Stimulated activated CD4-positive, alpha-beta T cell treated with anti-CD3 and anti-CD28 coated beads, Interleukin-2, amount 100 ng/mL, for 24 hours (primary cell): ENCODE measurements at regions not wholly inside any gene's neighbourhood (a gene's known extent, or its start where the extent isn't known, plus 50 kb on each side); places are given as distances from the start of the nearest gene placed in this dataset.

Source experiments
- DNase-seq, 2 donors: peaks; one replicate each; pipeline ENCODE4 v3.0.0-alpha.2; 2020

- DNase-seq, result no peak
These were observed 862.3 kb upstream of the GCFC2 start for GRCh38 chr2:76572981-76573380.

DNA sequence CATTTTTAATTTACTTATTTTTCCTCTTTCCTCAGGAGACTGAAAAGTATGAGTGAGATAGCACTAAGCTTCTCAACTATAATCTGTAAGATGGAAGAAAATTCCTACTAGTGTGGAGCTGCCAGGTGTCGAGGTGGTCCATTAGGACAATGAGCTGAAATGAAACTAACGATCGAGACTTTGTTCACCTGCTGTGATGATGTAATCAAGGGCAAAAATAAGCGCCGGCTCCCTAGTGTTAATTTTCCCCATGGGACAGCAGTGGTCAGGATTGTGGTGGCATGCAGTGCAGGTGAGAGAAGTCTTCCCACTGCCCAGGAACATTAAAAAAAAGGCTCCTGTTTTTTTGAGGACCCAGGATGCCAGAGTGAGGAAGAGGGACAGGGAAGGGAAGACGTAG is 859.1 kb upstream of the GCFC2 start:
- DNase-seq, result no peak

DNA sequence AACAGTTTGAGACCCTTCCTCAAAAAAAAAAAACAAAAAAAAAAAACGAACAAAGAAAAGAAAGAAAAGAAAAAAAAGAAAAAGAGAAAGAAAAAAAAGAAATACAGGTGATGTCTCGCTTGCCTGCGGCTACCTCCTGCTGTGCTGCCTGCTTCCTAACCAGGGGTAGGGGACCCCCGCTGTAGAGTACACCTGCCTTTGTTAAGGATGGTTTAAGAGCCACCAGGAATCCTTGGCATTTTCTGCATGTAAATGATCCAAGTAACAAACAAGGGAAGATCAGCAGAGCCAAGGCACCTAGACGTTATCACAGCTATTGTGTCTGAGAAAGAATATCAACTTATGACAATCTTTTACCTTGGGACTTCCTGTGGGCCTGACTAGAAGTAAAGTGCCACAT is 856.8 kb upstream of the GCFC2 start:
- DNase-seq, result no peak

GRCh38 chr2:76564734-76565133 is 854.0 kb upstream of the GCFC2 start:
- DNase-seq, result no peak

GRCh38 chr2:76563730-76564129 is 853.0 kb upstream of the GCFC2 start:
- DNase-seq, result no peak

DNA sequence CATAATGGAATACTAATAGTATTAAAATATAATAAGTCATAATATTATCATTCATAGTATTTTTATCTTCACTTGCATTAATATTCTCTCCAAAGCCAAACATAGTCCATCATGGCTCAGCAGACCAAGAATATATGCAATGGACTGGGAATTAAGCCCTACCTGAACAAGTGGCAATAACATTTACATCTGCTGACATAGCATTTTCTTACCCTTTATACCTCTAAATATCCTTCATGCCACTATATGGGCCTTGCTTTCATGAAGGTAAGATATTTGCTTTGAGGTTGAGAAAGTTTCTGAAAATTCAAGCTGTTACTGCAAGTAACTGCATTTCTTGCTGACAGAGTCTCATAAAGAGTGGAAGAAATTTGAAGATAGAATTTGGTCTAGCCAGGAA is 847.4 kb upstream of the GCFC2 start:
- no peak for DNase-seq

- DNase-seq, result no peak
These were observed 845.3 kb upstream of the GCFC2 start for GRCh38 chr2:76556018-76556417.

GRCh38 chr2:76546207-76546606 is 835.5 kb upstream of the GCFC2 start:
- no peak for DNase-seq

GRCh38 chr2:76544901-76545300 is 834.2 kb upstream of the GCFC2 start:
- no peak for DNase-seq

DNA sequence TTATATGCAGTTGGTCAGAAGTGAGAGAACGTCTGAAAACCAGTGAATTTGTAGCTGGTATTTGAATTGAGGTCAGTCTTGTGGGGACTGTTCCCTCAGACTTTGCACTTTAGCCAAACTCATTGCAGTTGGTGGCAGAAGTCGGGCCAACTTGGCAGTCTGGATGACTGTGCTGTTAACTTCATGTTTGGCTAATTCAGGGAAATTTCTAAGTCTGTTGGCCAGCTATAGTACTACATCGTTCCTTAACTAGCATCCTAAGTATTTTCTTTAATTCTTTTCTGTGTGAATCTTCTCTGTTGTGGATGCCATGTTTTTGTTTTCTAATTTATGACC is 806.8 kb upstream of the GCFC2 start:
- no peak for DNase-seq

DNA sequence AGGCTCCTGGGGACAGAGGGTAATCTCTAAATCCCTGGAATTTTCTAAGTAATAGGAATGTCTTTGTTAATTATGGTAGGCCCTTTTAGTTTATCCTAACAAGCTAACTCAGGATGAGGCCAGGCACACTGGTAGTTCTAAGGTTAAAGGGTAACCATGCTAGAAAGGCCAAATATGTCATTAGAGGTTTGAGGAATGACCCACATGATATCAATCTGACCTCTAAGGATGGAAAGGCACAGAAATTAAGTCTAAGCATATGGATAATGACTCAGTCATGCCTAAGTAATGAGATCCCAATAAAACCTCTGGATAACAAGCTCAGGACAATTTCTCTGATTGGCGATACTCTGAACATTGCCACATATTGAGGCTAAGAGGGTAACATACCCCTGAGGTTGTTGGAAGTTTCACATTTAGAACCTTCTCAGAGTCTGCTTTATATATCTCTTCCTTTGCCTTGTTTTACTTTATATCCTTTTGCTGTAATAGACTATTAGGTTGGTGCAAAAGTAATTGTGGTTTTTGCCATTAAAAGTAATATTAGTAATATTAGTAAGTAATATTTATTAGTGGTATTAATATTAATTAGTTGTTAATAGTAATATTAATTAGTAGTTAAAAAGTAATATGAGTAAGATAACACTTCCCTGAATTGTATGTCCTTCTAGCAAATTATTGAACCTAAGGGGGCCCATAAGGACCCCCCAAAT is 806.3 kb upstream of the GCFC2 start:
- DNase-seq, result no peak

GRCh38 chr2:76512201-76512820 is 801.6 kb upstream of the GCFC2 start:
- no peak for DNase-seq

GRCh38 chr2:76506538-76506937 is 795.8 kb upstream of the GCFC2 start:
- DNase-seq, result no peak

DNA sequence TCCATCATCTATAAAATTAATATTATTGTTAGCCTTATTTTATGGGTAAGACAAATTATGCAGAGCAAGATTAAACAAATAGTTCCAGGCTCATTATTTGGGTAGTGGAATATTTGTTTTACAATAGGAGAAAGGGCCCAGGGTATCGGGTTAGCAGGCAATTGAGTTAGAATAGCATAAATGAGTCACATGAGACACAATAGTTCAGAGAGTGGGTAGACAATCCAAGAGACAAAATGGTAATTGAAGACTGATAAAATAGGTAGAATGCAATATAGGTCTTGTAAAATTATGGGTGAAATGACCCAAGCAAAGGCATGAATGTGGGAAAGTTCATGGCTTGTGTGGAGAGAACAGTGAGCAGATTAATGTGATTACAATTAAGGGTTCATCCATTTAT is 790.9 kb upstream of the GCFC2 start:
- no peak for DNase-seq

GRCh38 chr2:76498360-76498759 is 787.6 kb upstream of the GCFC2 start:
- DNase-seq, result no peak

- no peak for DNase-seq
These were observed 780.8 kb upstream of the GCFC2 start for GRCh38 chr2:76491503-76491902.

GRCh38 chr2:76478266-76479035 is 767.7 kb upstream of the GCFC2 start:
- no peak for DNase-seq

DNA sequence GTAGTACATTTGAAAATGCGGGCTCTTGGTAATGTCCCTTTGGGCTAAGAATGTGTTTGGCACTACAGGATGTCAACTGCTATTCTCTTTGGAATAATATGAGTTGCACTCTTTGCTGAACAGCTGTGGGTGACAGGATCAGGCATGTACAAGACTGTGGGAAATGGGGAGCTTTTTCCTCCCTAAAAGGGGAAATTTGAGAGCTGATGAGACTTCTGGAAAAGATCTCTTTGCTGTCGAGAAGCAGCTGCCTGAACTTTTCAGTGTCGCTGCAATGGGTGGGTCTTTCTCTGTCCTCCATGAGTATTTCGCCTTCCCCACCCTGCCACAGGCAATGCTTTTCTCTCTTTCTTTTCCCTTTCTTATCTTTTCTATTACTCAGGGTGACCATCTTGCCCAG is 762.2 kb upstream of the GCFC2 start:
- DNase-seq, result no peak

DNA sequence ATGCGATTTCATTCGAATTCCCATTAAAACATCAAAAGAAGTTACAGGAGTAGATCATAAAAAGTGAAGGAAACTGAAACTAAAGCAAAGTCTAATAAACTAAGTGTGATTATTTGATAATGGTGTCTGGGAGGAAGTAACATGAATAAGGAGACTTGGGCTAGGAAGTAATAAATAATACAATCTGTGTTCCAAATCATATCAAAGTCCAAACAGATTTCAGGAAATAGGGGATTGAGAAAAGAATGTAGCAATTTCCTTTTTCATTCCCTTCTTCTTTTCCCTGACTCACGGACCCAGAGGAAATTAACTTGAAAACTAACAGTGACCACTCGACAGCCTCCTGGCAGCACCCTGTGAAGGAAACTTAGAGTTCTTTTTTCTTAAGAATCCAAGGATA is 758.4 kb upstream of the GCFC2 start:
- DNase-seq, result no peak

DNA sequence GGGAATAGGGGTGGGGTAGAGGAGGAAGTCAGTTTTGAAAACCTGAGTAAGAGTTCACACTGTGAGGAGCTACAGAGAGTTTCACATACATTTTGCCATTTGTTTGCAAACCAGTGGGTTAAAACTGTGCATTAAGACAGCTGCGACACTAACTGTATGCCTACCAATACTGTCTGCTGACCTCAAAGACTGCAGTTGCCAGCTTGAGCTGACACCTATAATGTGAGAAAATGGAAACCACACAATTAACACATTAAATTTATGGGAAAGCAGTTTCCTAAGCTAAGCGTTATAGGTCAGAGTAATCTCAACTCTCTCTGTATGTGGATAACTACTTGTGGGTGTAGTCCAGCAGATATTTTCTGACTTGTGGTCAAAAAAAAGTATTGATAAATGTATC is 756.6 kb upstream of the GCFC2 start:
- DNase-seq, result no peak

GRCh38 chr2:76464310-76464709 is 753.6 kb upstream of the GCFC2 start:
- no peak for DNase-seq

GRCh38 chr2:76461431-76461830 is 750.7 kb upstream of the GCFC2 start:
- DNase-seq, result no peak

DNA sequence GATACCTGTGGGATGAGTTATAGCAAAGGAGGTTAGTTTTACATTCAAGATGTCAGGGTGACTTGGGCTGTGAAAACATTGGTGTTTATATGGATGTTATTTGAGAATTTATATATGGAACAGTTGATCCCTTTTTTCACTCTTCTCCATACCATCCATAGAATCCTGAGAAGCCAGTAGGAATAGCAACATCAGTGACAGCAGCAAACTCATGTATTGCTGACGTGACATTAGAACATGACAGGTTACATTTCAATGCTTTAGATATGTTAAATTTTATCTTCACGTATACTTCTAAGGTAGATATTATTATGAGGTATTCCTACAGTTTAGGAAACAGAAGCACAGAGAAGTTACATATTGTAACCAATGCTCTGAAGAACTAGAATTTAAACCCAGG is 745.2 kb upstream of the GCFC2 start:
- DNase-seq, result no peak

DNA sequence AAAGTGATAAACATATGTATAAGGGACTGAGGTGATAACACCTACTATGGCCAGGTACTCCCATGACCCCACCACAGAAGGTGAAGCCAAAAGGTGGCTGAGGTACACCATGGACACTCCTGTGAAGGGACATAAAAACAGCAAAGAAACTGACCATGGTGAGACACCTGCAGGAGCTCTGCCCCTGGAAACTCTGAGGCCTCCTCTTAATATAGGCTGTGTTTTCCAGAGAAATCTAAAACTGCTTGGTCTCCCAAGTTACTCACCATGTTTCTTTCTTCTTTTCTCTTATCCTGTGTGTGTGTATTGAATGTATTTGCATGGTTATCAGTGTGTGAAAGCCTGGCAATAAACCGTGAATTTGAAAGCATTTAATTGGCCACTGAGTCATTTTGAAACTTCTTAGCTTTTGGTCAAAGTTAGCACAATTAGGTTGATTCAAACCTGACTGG is 739.3 kb upstream of the GCFC2 start:
- DNase-seq, result no peak
